ENCODE measurements at regions not wholly inside any gene's neighbourhood (a gene's known extent, or its start where the extent isn't known, plus 50 kb on each side); places are given as distances from the start of the nearest gene placed in this dataset.

DNA sequence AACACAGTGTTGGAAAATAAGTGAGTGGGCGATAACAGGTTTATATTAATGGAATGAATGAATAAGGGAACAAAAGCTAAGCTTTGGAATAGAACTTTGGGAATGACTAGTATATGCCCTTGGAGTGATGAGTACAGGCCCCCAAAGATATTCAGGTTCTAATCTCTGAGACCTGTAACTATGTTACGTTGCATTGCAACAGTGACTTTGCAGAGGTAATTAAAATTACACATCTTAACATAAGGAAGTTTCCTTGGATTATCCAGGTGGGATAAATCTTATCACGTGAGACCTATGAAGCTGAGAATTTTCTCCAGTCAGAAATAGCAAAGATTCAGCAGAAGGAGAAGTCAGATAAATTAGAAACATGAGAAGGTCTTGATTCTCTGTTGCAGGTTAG lies 661.5 kb upstream of the LINC00305 start:
- no peak for TF ChIP-seq POLR2A (IDR thresholded peaks at IDR 0.05)
- TF ChIP-seq, protein P1, sequence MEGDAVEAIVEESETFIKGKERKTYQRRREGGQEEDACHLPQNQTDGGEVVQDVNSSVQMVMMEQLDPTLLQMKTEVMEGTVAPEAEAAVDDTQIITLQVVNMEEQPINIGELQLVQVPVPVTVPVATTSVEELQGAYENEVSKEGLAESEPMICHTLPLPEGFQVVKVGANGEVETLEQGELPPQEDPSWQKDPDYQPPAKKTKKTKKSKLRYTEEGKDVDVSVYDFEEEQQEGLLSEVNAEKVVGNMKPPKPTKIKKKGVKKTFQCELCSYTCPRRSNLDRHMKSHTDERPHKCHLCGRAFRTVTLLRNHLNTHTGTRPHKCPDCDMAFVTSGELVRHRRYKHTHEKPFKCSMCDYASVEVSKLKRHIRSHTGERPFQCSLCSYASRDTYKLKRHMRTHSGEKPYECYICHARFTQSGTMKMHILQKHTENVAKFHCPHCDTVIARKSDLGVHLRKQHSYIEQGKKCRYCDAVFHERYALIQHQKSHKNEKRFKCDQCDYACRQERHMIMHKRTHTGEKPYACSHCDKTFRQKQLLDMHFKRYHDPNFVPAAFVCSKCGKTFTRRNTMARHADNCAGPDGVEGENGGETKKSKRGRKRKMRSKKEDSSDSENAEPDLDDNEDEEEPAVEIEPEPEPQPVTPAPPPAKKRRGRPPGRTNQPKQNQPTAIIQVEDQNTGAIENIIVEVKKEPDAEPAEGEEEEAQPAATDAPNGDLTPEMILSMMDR (IDR thresholded peaks at IDR 0.05): no peak

Measured in body of pancreas (tissue), 4 donors.